ENCODE measurements at regions not wholly inside any gene's neighbourhood (a gene's known extent, or its start where the extent isn't known, plus 50 kb on each side); places are given as distances from the start of the nearest gene placed in this dataset.

DNA sequence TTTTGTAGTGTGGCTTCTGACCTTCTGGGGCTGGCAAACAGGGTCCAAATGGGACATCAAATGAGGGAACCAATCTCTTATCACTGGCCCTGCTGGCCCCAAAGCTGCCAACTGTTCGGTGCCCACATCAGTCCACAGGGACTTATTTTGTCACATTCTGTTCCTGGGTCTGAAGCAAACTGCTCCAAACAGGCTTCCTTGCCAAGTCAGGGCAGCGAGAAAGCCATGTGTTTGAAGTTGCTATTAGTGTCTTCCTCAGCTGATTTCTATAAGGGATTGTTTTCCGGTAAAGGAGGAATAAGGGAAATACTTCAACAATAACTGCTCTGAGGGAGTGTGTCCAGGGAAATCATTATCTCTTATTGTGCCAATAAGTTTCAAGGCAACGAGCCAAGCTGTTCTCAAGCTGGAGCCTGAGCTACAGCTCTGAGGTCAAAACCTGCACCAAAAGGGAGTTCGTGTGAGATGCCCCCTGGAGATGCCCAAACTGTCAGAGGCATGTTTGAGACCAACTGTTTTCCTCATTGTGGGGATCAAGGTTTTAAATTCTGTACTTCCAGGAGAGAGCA is 381.4 kb upstream of the PROX1 start:
- no peak overlapping the region for H3K27ac ChIP-seq (ENCODE audit: low read depth, low read length, poor library complexity, severe bottlenecking)
- TF ChIP-seq, protein P1, sequence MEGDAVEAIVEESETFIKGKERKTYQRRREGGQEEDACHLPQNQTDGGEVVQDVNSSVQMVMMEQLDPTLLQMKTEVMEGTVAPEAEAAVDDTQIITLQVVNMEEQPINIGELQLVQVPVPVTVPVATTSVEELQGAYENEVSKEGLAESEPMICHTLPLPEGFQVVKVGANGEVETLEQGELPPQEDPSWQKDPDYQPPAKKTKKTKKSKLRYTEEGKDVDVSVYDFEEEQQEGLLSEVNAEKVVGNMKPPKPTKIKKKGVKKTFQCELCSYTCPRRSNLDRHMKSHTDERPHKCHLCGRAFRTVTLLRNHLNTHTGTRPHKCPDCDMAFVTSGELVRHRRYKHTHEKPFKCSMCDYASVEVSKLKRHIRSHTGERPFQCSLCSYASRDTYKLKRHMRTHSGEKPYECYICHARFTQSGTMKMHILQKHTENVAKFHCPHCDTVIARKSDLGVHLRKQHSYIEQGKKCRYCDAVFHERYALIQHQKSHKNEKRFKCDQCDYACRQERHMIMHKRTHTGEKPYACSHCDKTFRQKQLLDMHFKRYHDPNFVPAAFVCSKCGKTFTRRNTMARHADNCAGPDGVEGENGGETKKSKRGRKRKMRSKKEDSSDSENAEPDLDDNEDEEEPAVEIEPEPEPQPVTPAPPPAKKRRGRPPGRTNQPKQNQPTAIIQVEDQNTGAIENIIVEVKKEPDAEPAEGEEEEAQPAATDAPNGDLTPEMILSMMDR (conservative IDR thresholded peaks at IDR 0.05; ENCODE audit: low read length): no peak
- TF ChIP-seq EZH2phosphoT487 (IDR thresholded peaks at IDR 0.05; ENCODE audit: borderline replicate concordance, low read depth, low read length): no peak
- no peaks in the 10 kb centered on the region for H3K9me2 ChIP-seq (ENCODE audit: insufficient read depth, low read length)
- H4K20me1 ChIP-seq (ENCODE audit: insufficient read depth, low read length): no peaks in the 10 kb centered on the region
- no peak overlapping the region for H2AFZ ChIP-seq (ENCODE audit: low read length)
- ChIA-PET POLR2A (no interaction called here), CTCF (ENCODE audit: unreplicated experiment) (no interaction called here)
- H3K4me3 ChIP-seq (ENCODE audit: low read depth, low read length, poor library complexity, severe bottlenecking): no peak overlapping the region
- no peak for DNase-seq (ENCODE audit: low spot score)
- H3K79me2 ChIP-seq (ENCODE audit: insufficient read depth, low read depth, low read length): no peaks in the 10 kb centered on the region
- no TSS peak for BruUV-seq (replicated peaks)
- H3K9me3 ChIP-seq (ENCODE audit: low read length): no peaks in the 10 kb centered on the region
- H3K4me1 ChIP-seq (ENCODE audit: insufficient read depth, low read length, poor library complexity, severe bottlenecking): no peaks in the 10 kb centered on the region
- H3K4me2 ChIP-seq (ENCODE audit: low read length): no peak overlapping the region
- intact Hi-C loops (cut with micrococcal nuclease; ENCODE audit: unreplicated experiment): no loop called here
- no peaks in the 10 kb centered on the region for H3K36me3 ChIP-seq (ENCODE audit: insufficient read depth, low read length)

DNA sequence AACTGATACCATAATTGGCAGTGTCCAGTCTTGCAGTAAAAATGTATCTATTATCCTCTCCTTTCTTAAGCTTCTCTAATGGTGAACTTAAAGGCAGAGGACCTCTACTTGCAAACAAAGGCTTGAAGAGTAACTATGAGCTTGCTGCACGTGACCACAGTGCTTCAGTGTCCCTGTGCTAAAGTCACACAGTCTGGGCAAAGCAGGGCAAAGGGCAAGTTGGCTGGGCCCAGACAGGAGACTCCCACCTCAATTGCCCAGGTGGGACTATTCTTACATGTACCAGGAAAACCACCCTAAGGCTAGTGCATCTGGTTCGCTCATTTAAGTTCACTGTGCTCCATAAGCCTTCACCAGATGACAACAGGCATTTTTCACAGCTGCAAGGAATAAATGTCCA is 374.2 kb upstream of the PROX1 start:
- Histone ChIP-seq H3K9me2 (ENCODE audit: insufficient read depth, low read length) (no peaks in the 10 kb centered on the region), H4K20me1 (ENCODE audit: insufficient read depth, low read length) (no peaks in the 10 kb centered on the region), H3K36me3 (ENCODE audit: insufficient read depth, low read length) (no peaks in the 10 kb centered on the region), H3K4me1 (ENCODE audit: insufficient read depth, low read length, poor library complexity, severe bottlenecking) (no peaks in the 10 kb centered on the region), H3K9me3 (ENCODE audit: low read length) (no peaks in the 10 kb centered on the region), H3K27ac (ENCODE audit: low read depth, low read length, poor library complexity, severe bottlenecking) (no peak overlapping the region), H3K4me2 (ENCODE audit: low read length) (no peak overlapping the region), H3K4me3 (ENCODE audit: low read depth, low read length, poor library complexity, severe bottlenecking) (no peak overlapping the region), H2AFZ (ENCODE audit: low read length) (no peak overlapping the region), H3K79me2 (ENCODE audit: insufficient read depth, low read depth, low read length) (no peaks in the 10 kb centered on the region)
- DNase-seq (ENCODE audit: low spot score): no peak
- intact Hi-C loops (cut with micrococcal nuclease; ENCODE audit: unreplicated experiment): no loop called here
- TF ChIP-seq, protein P1 (conservative IDR thresholded peaks at IDR 0.05; ENCODE audit: low read length): no peak
- BruUV-seq (replicated peaks): no TSS peak
- POLR2A ChIA-PET: no interaction called here
- CTCF ChIA-PET (ENCODE audit: unreplicated experiment): interaction anchor here (0.6 kb wide), 1 partner anchor 199 kb away, joined by 3 read pairs; no protein-coding TSS in a partner anchor

DNA sequence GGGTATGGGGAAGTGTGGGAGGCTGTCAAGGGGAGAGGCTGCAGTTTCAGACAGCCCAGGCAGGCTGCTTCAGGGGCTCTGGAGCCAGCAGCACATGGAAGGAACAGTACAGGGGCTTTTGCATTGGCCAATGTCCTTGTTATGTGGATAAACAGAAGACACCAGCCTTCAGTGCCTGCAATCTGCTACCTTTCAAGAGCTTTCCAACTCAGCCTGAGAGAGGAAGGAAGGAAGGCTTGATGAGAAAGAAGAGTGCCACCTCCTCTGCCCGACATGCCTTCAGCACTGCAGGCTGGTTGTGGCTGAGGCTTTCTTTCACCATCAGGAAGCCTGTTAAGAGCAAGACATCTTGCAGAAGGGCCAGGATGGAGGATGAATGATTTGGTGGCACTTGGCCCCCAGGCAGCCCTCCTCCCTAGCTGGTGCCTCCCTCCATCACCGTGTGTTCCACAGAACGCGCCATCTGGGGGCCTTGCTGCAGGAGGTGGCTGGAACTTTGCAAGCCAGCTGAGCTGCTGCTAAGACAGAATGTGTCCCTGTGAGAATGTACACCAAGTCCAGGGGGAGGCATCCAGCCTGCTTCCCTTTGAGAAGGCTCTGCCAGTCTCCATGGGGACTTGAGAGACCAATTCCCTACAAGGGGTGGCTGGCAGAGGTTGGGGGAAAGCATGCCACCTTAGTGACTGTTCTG is 372.4 kb upstream of the PROX1 start:
- no peak for TF ChIP-seq EZH2phosphoT487 (IDR thresholded peaks at IDR 0.05; ENCODE audit: borderline replicate concordance, low read depth, low read length)
- TF ChIP-seq, protein P1 (conservative IDR thresholded peaks at IDR 0.05; ENCODE audit: low read length): no peak
- H4K20me1 ChIP-seq (ENCODE audit: insufficient read depth, low read length): no peaks in the 10 kb centered on the region
- H2AFZ ChIP-seq (ENCODE audit: low read length): no peak overlapping the region
- no peaks in the 10 kb centered on the region for H3K9me2 ChIP-seq (ENCODE audit: insufficient read depth, low read length)
- H3K79me2 ChIP-seq (ENCODE audit: insufficient read depth, low read depth, low read length): no peaks in the 10 kb centered on the region
- no TSS peak for BruUV-seq (replicated peaks)
- no peak overlapping the region for H3K4me2 ChIP-seq (ENCODE audit: low read length)
- no peaks in the 10 kb centered on the region for H3K9me3 ChIP-seq (ENCODE audit: low read length)
- intact Hi-C loops (cut with micrococcal nuclease; ENCODE audit: unreplicated experiment): no loop called here
- no peaks in the 10 kb centered on the region for H3K36me3 ChIP-seq (ENCODE audit: insufficient read depth, low read length)
- POLR2A ChIA-PET: no interaction called here
- no peaks in the 10 kb centered on the region for H3K4me1 ChIP-seq (ENCODE audit: insufficient read depth, low read length, poor library complexity, severe bottlenecking)
- no peak for DNase-seq (ENCODE audit: low spot score)
- no peak overlapping the region for H3K27ac ChIP-seq (ENCODE audit: low read depth, low read length, poor library complexity, severe bottlenecking)
- CTCF ChIA-PET (ENCODE audit: unreplicated experiment): no interaction called here
- no peak overlapping the region for H3K4me3 ChIP-seq (ENCODE audit: low read depth, low read length, poor library complexity, severe bottlenecking)
